ENCODE measurements at regions not wholly inside any gene's neighbourhood (a gene's known extent, or its start where the extent isn't known, plus 50 kb on each side); places are given as distances from the start of the nearest gene placed in this dataset.
"Not testable (repeated sequence)": the region's sequence is repeated elsewhere in the genome, so short reads cannot be mapped to it uniquely, and the experiment has no call there.

- not testable (repeated sequence) for DNase-seq
Observed at GRCh38 chr2:55124682-55125081, 74.4 kb upstream of the RTN4 start.

GRCh38 chr2:55123851-55124269 lies 73.6 kb upstream of the RTN4 start:
- no peak for DNase-seq

GRCh38 chr2:55120634-55121359 lies 70.5 kb upstream of the RTN4 start:
- DNase-seq, result peak; percentile 79 to 87

GRCh38 chr2:55119711-55120487 lies 69.6 kb upstream of the RTN4 start:
- DNase-seq, result peak; percentile 91 to 94

GRCh38 chr2:55118643-55119083 lies 68.4 kb upstream of the RTN4 start:
- no peak for DNase-seq

GRCh38 chr2:55116966-55117365 lies 66.7 kb upstream of the RTN4 start:
- no peak for DNase-seq

GRCh38 chr2:55116598-55116964 lies 66.3 kb upstream of the RTN4 start:
- DNase-seq, result no peak

- no peak for DNase-seq
Observed at GRCh38 chr2:55115761-55116597, 65.7 kb upstream of the RTN4 start.

- DNase-seq, result no peak
Observed at GRCh38 chr2:55114597-55114996, 64.3 kb upstream of the RTN4 start.

- DNase-seq, result no peak
Observed at GRCh38 chr2:55114082-55114481, 63.8 kb upstream of the RTN4 start.

GRCh38 chr2:55112229-55113031 lies 62.2 kb upstream of the RTN4 start:
- DNase-seq, result peak; percentile 92

GRCh38 chr2:55111570-55112228 lies 61.4 kb upstream of the RTN4 start:
- peak; percentile 94 to 96 for DNase-seq

GRCh38 chr2:55111230-55111569 lies 60.9 kb upstream of the RTN4 start:
- DNase-seq, result no peak

GRCh38 chr2:55109219-55109891 lies 59.1 kb upstream of the RTN4 start:
- DNase-seq, result peak; percentile 93 to 96

GRCh38 chr2:55108456-55109160 lies 58.4 kb upstream of the RTN4 start:
- no peak for DNase-seq

GRCh38 chr2:55107436-55107835 lies 57.2 kb upstream of the RTN4 start:
- no peak for DNase-seq

- DNase-seq, result no peak
Observed at GRCh38 chr2:55106148-55106547, 55.9 kb upstream of the RTN4 start.

- no peak for DNase-seq
Observed at GRCh38 chr2:55105456-55105855, 55.2 kb upstream of the RTN4 start.

GRCh38 chr2:55103046-55103445 lies 52.8 kb upstream of the RTN4 start:
- DNase-seq, result no peak

GRCh38 chr2:55102056-55102812 lies 52.0 kb upstream of the RTN4 start:
- no peak for DNase-seq
